ENCODE measurements at regions not wholly inside any gene's neighbourhood (a gene's known extent, or its start where the extent isn't known, plus 50 kb on each side); places are given as distances from the start of the nearest gene placed in this dataset.

DNA sequence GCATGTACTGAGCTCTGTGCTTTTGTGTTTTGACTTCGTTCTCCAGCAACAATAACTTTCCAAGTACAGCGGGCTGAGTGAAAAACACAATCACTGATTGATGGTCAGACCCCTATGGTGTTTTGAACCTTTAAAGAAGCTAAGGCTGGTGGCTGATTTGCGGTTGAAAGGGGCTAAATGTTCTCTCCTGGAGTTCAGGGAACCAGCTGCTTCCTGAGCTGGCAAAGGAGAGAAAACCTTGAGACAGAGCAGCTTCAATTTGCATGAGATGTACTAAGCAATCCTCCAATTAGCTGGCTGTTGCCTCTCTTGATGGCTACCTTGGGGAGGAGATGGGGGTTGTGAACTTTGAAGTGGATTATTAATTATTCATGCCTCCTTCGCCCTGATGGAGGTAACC lies 546.7 kb upstream of the SEL1L start:
- TF ChIP-seq POLR2A (IDR thresholded peaks at IDR 0.05; ENCODE audit: low read length), result no peak
- TF ChIP-seq, protein P1, sequence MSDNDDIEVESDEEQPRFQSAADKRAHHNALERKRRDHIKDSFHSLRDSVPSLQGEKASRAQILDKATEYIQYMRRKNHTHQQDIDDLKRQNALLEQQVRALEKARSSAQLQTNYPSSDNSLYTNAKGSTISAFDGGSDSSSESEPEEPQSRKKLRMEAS (IDR thresholded peaks at IDR 0.05), result no peak
